ENCODE measurements at regions not wholly inside any gene's neighbourhood (a gene's known extent, or its start where the extent isn't known, plus 50 kb on each side); places are given as distances from the start of the nearest gene placed in this dataset.

GRCh38 chr2:122851972-122852531, 1096.6 kb downstream of the TSN start:
- no peak for DNase-seq (ENCODE audit: extremely low spot score)
- CTCF ChIA-PET = no interaction called here
- POLR2A ChIA-PET = no interaction called here
- TF ChIP-seq ELF4 (IDR thresholded peaks at IDR 0.05) (no peak), LEF1 (IDR thresholded peaks at IDR 0.05; ENCODE audit: borderline replicate concordance) (no peak), L3MBTL2 (conservative IDR thresholded peaks at IDR 0.05) (no peak), FOXA1 (IDR thresholded peaks at IDR 0.05) (no peak), TARDBP (IDR thresholded peaks at IDR 0.05) (no peak), CTBP1 (IDR thresholded peaks at IDR 0.05; ENCODE audit: borderline replicate concordance) (no peak), FOXM1 (IDR thresholded peaks at IDR 0.05; ENCODE audit: borderline replicate concordance) (no peak), ZNF384 (IDR thresholded peaks at IDR 0.05) (no peak), BHLHE40 (IDR thresholded peaks at IDR 0.05; ENCODE audit: borderline replicate concordance) (no peak), NFRKB (IDR thresholded peaks at IDR 0.05) (no peak), ARNT (IDR thresholded peaks at IDR 0.05) (no peak), FOXK2 (IDR thresholded peaks at IDR 0.05) (no peak), SUZ12 (IDR thresholded peaks at IDR 0.05) (no peak), SP1 (IDR thresholded peaks at IDR 0.05) (no peak), PKNOX1 (IDR thresholded peaks at IDR 0.05) (no peak), HDGF (IDR thresholded peaks at IDR 0.05; ENCODE audit: borderline replicate concordance) (no peak)

GRCh38 chr2:122856696-122857095, 1101.2 kb downstream of the TSN start:
- no peak for DNase-seq (ENCODE audit: extremely low spot score)
- POLR2A ChIA-PET = no interaction called here
- CTCF ChIA-PET = no interaction called here
- TF ChIP-seq L3MBTL2 (conservative IDR thresholded peaks at IDR 0.05) (no peak), ZNF384 (IDR thresholded peaks at IDR 0.05) (no peak), FOXK2 (IDR thresholded peaks at IDR 0.05) (no peak), HDGF (IDR thresholded peaks at IDR 0.05; ENCODE audit: borderline replicate concordance) (no peak), NFRKB (IDR thresholded peaks at IDR 0.05) (no peak)

- POLR2A ChIA-PET = no interaction called here
- no peak for DNase-seq (ENCODE audit: extremely low spot score)
- TF ChIP-seq SP1 (IDR thresholded peaks at IDR 0.05) = no peak
- no peak for TF ChIP-seq FOXA1 (IDR thresholded peaks at IDR 0.05)
- TF ChIP-seq CTBP1 (IDR thresholded peaks at IDR 0.05; ENCODE audit: borderline replicate concordance) = no peak
- TF ChIP-seq FOXM1 (IDR thresholded peaks at IDR 0.05; ENCODE audit: borderline replicate concordance) = no peak
- TF ChIP-seq NFRKB (IDR thresholded peaks at IDR 0.05) = no peak
- no peak for TF ChIP-seq PKNOX1 (IDR thresholded peaks at IDR 0.05)
- TF ChIP-seq ZNF384 (IDR thresholded peaks at IDR 0.05) = no peak
- CTCF ChIA-PET = no interaction called here
These were observed 1102.7 kb downstream of the TSN start for GRCh38 chr2:122858075-122858702.

GRCh38 chr2:122858813-122859212, 1103.4 kb downstream of the TSN start:
- CTCF ChIA-PET = no interaction called here
- TF ChIP-seq HDGF (IDR thresholded peaks at IDR 0.05; ENCODE audit: borderline replicate concordance) = no peak
- no peak for TF ChIP-seq SP1 (IDR thresholded peaks at IDR 0.05)
- no peak for TF ChIP-seq NFRKB (IDR thresholded peaks at IDR 0.05)
- TF ChIP-seq ELF4 (IDR thresholded peaks at IDR 0.05) = no peak
- no peak for TF ChIP-seq TARDBP (IDR thresholded peaks at IDR 0.05)
- TF ChIP-seq CTBP1 (IDR thresholded peaks at IDR 0.05; ENCODE audit: borderline replicate concordance) = no peak
- no peak for TF ChIP-seq PKNOX1 (IDR thresholded peaks at IDR 0.05)
- no peak for TF ChIP-seq ARNT (IDR thresholded peaks at IDR 0.05)
- TF ChIP-seq LEF1 (IDR thresholded peaks at IDR 0.05; ENCODE audit: borderline replicate concordance) = no peak
- TF ChIP-seq BHLHE40 (IDR thresholded peaks at IDR 0.05; ENCODE audit: borderline replicate concordance) = no peak
- no peak for TF ChIP-seq FOXK2 (IDR thresholded peaks at IDR 0.05)
- no peak for TF ChIP-seq L3MBTL2 (conservative IDR thresholded peaks at IDR 0.05)
- TF ChIP-seq SUZ12 (IDR thresholded peaks at IDR 0.05) = no peak
- TF ChIP-seq ZNF384 (IDR thresholded peaks at IDR 0.05) = no peak
- TF ChIP-seq FOXA1 (IDR thresholded peaks at IDR 0.05) = no peak
- DNase-seq (ENCODE audit: extremely low spot score) = no peak
- POLR2A ChIA-PET = no interaction called here

- no peak for TF ChIP-seq ARNT (IDR thresholded peaks at IDR 0.05)
- TF ChIP-seq ELF4 (IDR thresholded peaks at IDR 0.05) = no peak
- TF ChIP-seq FOXM1 (IDR thresholded peaks at IDR 0.05; ENCODE audit: borderline replicate concordance) = no peak
- TF ChIP-seq SP1 (IDR thresholded peaks at IDR 0.05) = no peak
- no peak for TF ChIP-seq SUZ12 (IDR thresholded peaks at IDR 0.05)
- no peak for TF ChIP-seq CTBP1 (IDR thresholded peaks at IDR 0.05; ENCODE audit: borderline replicate concordance)
- no peak for TF ChIP-seq FOXA1 (IDR thresholded peaks at IDR 0.05)
- no peak for TF ChIP-seq FOXK2 (IDR thresholded peaks at IDR 0.05)
- no peak for TF ChIP-seq NFRKB (IDR thresholded peaks at IDR 0.05)
- ChIA-PET CTCF (no interaction called here), POLR2A (no interaction called here)
- DNase-seq (ENCODE audit: extremely low spot score) = no peak
These were observed 1103.8 kb downstream of the TSN start for GRCh38 chr2:122859260-122859659.

GRCh38 chr2:122863532-122863931, 1108.1 kb downstream of the TSN start:
- POLR2A ChIA-PET = no interaction called here
- DNase-seq (ENCODE audit: extremely low spot score) = no peak
- TF ChIP-seq FOXK2 (IDR thresholded peaks at IDR 0.05) (no peak), HDGF (IDR thresholded peaks at IDR 0.05; ENCODE audit: borderline replicate concordance) (no peak), ZNF384 (IDR thresholded peaks at IDR 0.05) (no peak), NFRKB (IDR thresholded peaks at IDR 0.05) (no peak), ELF4 (IDR thresholded peaks at IDR 0.05) (no peak), PKNOX1 (IDR thresholded peaks at IDR 0.05) (no peak), FOXA1 (IDR thresholded peaks at IDR 0.05) (no peak), FOXM1 (IDR thresholded peaks at IDR 0.05; ENCODE audit: borderline replicate concordance) (no peak), TARDBP (IDR thresholded peaks at IDR 0.05) (no peak), ARNT (IDR thresholded peaks at IDR 0.05) (no peak), CTBP1 (IDR thresholded peaks at IDR 0.05; ENCODE audit: borderline replicate concordance) (no peak), LEF1 (IDR thresholded peaks at IDR 0.05; ENCODE audit: borderline replicate concordance) (no peak), BHLHE40 (IDR thresholded peaks at IDR 0.05; ENCODE audit: borderline replicate concordance) (no peak), SP1 (IDR thresholded peaks at IDR 0.05) (no peak), SUZ12 (IDR thresholded peaks at IDR 0.05) (no peak), L3MBTL2 (conservative IDR thresholded peaks at IDR 0.05) (no peak)
- CTCF ChIA-PET = no interaction called here

Data from HEK293T (cell line).